ENCODE measurements at regions not wholly inside any gene's neighbourhood (a gene's known extent, or its start where the extent isn't known, plus 50 kb on each side); places are given as distances from the start of the nearest gene placed in this dataset.

DNA sequence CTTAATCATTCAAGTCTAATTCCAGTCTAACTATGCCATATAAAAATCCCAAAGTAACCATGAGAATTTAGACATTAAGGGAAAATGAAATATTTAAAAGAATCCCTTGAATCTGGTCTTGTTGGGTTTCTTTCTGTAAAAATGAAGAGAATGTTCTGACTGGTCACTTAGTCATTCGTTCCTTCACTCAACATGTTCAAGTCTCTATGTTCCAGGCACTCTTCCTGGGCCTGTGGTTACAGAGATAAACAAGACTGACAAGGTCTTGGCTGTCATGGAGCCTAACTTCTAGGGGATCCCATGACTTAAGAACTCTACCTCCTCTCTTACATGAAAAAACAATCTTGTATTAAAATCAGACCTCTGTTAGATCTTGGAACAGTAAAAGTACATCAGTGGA, 638.6 kb upstream of the TBL1XR1 start:
- TF ChIP-seq NCOA1 (CRISPR knock-in tag; IDR thresholded peaks at IDR 0.05), result no peak
- TF ChIP-seq, protein P1, sequence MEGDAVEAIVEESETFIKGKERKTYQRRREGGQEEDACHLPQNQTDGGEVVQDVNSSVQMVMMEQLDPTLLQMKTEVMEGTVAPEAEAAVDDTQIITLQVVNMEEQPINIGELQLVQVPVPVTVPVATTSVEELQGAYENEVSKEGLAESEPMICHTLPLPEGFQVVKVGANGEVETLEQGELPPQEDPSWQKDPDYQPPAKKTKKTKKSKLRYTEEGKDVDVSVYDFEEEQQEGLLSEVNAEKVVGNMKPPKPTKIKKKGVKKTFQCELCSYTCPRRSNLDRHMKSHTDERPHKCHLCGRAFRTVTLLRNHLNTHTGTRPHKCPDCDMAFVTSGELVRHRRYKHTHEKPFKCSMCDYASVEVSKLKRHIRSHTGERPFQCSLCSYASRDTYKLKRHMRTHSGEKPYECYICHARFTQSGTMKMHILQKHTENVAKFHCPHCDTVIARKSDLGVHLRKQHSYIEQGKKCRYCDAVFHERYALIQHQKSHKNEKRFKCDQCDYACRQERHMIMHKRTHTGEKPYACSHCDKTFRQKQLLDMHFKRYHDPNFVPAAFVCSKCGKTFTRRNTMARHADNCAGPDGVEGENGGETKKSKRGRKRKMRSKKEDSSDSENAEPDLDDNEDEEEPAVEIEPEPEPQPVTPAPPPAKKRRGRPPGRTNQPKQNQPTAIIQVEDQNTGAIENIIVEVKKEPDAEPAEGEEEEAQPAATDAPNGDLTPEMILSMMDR (CRISPR knock-in tag; IDR thresholded peaks at IDR 0.05), result no peak
- no peak for TF ChIP-seq ARID2 (CRISPR knock-in tag; IDR thresholded peaks at IDR 0.05; ENCODE audit: borderline replicate concordance)
